HG02642 (cell line): ENCODE measurements at regions not wholly inside any gene's neighbourhood (a gene's known extent, or its start where the extent isn't known, plus 50 kb on each side); places are given as distances from the start of the nearest gene placed in this dataset.
"Not testable (repeated sequence)": the region's sequence is repeated elsewhere in the genome, so short reads cannot be mapped to it uniquely, and the experiment has no call there.

Experiments
- ATAC-seq: cut with Tn5 transposase; IDR thresholded peaks from one replicate; pipeline ENCODE4 v1.9.1; 2021; ENCODE audit warnings: mild to moderate bottlenecking; ENCODE audit not compliant: unreplicated experiment, poor library complexity

DNA sequence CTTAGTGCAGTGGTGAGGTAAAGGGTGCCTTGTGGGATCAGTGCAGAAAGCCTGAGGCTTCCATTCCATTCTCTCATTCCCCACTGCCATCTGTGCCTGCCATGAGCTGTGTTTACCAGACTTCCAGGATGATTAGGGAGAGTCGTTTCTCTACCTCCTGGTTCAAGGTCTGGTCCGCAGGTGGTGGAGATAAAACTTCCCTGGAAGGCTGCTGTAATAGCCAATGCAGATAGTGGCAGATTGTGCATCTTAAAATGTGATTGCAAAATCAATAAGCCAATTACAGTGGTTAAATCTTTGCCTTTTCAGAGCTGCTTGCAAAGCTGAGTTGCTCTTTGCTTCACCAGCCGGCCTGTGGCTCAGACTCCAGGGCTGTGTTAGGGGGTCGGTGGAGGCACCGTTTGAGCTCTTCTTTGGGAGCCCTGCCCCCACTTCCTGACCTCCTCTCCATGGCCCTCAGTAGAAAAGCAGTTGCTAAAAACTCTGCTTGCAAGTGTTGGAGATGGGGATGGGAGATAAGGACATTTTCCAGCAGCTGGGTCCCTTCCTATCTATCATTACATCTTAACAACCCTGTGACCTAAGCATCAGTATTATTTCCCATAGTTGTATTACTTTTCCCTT, 95.2 kb upstream of the HS6ST1 start:
- no peak for ATAC-seq

DNA sequence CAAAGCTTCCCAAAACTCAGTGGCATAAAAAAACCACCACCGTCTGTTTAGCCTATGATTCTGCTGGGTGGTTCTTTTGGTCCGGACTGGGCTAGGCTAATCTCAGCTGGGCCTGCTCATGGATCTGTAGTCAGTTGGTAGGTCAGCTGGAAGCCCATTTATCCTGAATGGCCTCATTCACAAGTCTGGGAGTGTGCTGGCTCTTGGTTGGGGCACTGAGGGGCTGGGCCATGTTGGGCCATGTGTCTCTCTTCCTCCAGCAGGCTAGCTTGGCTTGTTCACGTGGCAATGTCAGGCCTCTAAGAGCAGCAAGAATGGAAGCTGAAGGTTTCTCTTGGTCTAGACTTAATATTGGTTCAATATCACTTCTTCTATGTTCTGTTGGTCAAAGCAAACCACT, 95.7 kb upstream of the HS6ST1 start:
- ATAC-seq: no peak

DNA sequence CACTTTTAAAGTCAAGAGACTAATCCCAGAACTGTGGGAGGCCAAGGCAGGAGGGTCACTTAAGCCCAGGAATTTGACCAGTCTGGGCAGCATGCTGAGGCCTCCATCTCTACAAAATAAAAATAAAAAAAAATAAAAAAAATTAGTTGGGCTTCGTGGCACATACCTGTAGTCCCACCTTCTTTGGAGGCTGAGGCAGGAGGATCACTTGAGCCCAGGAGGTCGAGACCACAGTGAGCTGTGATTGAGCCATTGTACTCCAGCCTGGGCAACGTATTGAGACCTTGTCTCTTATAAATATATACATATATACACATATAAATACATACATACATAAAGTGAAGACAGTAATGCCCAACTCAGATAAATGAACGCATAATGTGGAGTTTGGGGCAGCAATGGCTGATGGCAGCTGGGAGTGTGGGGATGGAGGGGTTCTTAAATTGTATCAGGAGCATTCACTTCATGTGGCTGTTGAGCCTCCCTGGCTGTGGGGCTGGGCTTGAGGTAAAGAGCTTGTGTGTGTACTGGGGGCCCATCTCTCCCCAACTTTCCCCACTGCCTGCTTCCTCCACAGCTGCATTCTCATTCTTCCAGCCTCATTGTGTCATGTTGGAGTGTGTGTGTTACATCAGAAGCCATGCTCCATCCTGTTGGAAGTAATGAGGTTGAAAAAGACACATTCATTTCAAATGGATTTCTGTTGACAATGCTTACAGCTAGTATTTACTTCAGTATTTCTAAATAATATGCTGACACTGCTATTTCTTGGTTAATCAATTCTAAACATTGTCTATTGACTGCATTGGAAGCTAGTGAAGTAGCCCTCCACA, 96.5 kb upstream of the HS6ST1 start:
- no peak for ATAC-seq

DNA sequence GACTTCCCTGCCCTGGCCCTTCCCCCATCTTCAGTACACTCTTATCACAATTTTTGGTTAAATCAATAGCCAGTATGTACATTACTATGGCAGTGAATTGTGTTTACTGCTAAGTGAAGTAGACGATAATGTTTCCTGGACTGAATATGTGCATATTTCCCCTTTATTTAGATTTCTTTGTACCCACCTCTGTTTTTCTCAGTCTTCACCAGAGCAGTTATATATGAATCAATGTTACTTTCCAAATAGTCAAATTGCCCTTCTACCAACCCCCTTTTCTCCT, 97.1 kb upstream of the HS6ST1 start:
- no peak for ATAC-seq

DNA sequence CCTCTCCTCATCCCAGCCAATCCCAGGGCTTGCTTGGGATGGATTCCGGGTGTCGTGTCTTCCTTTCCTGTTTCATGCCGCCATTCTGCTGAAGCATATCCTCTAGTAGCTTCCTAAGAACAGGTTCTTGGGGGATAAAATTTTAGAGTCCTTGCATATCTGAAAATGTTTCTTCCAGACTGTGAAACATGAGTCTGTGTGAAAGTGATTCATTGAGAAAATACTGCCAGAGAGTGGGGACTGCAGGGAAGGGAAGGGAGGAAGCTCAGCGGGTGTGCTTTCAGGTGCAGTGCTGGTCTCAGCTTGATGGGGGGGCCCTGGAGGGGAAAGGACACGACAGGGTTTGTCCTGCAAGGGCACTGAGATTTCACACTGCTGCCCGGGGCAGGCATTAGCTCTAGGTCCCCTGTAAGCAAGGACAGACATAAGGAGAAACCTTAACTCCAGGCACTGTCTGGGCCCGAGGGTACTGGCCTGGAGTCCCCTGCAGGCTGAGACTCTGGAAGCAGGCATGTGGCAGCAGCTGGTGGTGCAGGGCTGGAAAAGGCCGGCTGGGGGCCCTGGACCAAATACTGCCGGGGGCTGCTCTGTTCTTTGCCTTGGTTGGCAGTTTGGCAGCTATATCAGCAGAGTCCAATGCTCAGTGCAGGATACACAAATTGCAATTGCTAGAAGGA, 97.6 kb upstream of the HS6ST1 start:
- ATAC-seq: no peak

DNA sequence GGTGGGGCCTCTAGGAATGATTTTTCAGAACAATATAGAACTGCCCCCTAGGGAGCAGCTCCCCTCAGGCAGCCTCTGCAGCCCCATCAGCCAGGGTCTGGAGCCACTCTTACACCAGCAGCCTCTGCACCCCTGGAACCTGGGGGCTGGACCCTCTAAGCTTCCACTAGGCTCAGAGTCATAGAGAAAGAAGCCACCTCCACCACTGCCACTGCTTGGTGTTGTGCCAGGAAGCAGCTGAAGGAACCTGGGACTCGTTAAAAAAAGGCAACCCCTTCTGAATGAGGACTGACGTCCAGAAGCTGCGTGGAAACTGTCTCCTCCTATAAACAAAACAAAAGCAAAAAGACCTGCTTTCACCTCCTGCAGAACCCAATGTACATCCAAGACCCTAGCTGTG, 98.1 kb upstream of the HS6ST1 start:
- ATAC-seq: no peak

DNA sequence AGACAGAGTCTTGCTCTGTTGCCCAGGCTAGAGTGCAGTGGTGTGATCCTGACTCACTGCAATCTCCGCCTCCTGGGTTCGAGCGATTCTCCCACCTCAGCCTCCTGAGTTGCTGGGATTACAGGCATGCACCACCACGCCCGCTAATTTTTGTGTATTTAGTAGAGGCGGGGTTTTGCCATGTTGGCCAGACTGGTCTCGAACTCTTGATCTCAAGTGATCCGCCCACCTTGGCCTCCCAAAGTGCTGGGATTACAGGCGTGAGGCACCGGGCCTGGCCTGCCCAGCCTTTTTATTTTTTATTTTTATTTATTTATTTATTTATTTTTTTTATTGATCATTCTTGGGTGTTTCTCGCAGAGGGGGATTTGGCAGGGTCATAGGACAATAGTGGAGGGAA, 98.6 kb upstream of the HS6ST1 start:
- not testable (repeated sequence) for ATAC-seq

DNA sequence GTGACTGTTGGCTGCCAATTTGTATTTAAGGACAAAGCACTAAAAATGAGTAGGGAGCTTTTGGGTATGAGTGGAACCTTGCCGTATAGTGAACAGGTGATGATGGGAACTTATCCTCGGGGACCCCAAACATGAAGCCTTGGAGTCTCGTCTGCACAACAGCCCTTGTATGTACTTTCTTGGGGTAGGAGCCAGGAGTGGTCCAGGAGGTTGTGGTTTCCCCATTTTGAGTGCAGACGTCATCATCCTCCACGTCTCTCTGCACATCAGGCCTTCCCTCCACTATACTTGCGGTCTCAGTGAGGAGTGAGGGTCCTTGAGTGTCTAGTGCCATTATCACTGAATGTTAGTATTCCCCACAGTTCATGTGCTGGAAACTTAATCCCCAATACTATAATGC, 101.5 kb upstream of the HS6ST1 start:
- no peak for ATAC-seq

DNA sequence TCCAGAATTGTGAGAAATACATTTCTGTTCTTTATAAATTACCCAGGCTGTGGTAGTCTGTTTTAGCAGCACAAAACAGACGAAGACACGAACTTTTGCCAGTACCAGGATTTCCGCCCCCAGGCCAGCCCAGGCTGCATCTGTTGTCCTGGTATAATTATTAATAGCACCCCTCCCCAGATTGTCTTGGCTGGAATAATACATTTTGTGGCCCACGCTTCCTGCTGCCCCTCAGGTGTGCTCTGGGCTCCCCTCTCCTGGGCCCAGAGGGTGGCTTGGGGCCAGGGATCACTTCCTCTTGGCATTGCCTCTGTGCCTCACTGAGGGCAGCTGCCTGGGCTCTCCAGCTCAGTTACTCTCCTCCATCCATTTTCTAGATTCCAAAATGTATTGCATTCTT, 102.1 kb upstream of the HS6ST1 start:
- no peak for ATAC-seq

DNA sequence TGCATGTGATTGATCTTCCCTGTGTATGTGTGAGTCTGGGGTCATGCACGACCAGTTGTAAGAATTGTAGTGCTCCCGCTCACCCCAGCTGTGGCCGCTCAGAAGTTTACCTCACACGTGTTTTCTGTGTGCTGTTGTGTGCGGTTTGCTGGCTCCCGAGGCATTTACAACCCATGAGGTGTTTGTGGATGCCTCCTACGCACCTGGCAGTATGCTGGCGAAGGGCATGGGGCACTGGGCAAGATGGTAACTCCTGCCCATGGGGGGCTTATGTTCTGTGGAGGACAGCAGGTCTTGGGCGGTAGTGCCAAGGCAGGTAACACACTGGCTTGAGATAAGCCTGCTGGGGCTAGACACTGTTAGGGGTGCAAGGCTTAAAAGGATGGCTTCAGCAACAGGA, 102.6 kb upstream of the HS6ST1 start:
- no peak for ATAC-seq

DNA sequence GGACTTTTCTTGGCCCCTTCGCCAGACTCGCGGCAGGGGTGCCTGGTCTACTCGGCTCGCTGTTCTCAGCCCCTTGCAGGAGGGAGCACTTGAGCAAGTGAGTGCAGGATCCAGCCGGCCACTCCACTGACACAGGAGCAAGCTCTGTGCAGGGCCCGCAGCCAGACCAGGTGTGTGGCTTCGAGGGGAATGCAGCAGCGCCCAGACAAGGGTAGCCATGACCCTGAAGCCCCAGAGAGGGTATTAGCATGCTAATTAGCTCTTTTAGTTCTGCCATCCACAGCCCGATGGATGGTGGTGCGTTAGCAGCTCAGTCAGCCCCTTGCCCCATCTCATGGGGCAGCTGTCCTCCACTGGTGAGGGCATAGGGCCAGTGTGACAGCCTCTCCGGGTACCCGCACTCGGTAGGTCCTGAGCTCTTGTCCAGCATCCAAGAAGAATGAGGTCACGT, 103.2 kb upstream of the HS6ST1 start:
- no peak for ATAC-seq

DNA sequence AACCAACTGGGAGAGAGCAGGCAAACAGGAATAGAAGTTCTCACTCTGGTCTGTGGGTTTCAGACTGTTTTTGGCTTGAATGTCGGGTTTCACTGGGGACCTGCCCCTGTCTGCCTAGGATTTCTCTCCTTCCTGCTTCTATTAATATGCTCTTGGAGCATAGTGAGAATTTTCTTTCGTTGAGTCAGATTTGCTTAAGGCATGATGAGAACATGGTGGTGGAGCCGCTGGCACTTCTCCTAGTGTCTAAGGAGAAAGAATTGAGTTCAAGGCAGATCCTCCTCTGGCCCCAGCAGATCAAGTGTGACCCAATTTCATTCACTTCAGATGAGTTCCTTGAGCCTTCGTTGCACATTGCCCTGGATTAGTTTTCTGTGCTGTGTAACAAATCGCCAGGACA, 103.9 kb upstream of the HS6ST1 start:
- no peak for ATAC-seq

DNA sequence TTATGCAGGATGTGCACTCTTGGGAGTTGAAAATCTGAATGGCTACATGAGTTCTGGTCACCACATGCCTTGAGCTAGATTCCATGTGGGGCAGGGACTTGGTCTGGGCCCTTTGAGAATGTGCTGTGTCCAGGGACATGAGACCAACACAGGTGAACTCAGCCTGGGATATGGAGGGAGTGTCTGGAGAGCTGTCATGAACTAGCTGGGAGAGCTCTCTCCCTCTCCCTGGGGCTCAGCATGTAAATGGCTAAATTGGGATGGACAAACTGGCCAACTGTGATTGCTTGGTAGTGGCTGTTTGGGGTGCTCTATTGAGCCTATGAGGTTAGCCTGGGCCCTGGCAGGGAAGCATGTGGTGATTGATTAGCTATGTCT, 105.1 kb upstream of the HS6ST1 start:
- ATAC-seq: no peak

DNA sequence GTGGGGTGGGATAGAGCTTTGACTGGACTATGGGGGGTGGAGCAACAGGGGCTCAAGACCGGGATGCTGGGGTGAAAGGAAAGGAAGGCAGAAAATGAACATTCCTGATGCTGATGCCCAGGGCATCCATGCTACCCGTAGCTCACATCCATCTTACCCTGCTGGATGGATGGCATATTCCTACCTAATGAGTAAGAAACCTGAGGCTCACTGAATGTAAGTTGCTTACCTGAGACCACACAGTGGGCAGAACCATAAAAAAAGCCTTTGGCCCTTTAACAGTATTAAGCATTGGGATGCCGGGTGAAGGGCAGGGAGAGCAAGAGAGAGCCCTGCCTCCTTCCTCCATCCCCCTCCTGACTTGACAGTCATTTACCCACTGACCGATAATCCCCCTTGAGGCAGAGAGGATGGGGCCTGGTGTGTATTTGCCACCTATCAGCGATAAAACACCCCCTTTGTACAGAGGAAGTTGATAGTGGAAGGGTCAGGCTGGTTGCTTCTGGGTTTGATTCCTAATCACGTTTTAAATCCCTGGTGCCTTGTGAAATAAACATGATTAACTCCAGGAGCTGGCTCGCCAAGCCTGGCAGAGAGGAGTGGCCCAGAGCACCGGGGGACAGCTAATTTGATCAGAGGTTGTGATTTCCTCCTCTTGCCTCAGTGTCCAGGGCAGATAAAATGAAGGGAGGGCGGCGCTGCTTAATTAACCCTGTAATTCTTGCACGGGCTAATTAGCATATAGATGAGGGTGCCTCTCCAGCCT, 105.9 kb upstream of the HS6ST1 start:
- ATAC-seq: no peak

DNA sequence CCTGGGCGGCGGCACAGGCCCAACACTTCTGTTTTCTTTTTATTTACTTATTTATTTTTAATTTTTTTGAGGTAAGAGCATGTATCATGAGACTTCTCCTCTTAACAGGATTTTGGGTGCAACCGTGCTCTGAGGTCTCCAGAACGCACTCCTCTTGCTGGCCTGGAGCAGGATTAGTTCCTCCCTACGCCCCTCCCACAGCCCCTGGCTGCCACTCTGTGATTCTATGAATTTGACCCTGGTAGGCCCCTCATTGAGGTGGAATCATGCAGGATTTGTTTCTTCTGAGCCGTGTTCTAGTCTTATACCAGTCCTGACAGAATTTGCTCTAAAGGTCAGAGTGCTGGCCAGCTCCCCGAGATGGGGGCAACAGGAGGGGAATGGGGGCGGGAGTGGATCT, 106.5 kb upstream of the HS6ST1 start:
- ATAC-seq: no peak

DNA sequence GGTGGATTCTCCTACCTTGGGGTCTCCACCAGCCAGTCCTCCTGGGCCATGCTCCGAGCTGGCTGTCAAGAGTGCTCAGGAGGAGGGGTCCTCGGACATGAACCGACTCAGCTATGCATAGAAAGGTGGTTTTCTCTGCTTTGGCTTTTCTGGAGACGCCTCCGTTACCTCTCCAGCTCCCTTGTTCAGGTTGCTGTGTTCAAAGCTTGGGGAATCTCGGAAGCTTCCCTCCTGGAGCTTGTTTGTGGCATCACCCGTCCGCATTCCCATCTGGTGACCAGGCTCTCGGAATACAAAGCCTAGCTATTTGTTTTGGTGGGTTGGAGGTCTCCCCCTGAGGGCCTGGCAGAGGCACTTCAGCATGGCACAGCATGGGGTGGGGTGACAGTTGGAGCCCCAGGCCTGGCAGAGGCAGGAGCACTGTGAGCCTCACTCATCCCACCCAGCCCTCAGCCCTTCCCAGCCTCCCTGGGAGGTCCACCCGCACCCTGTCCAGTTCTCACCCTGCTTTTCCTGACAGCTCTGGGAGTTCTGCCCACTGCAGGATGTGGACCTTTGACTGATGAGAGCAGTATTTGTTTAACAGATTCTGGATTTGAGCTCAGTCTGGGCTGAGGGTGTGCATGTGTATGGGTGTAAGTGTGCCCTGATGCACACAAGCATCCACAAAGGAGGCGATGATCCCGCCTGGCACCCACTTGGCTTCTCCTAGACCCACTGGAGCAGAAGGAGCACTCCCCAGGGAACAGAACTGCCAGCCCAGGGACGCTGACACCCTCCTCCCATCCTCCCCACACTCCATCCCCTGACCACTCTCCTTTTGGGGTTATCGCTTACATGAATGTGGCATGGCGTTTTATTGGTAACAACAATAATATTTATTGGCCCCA, 107.3 kb upstream of the HS6ST1 start:
- ATAC-seq: no peak

DNA sequence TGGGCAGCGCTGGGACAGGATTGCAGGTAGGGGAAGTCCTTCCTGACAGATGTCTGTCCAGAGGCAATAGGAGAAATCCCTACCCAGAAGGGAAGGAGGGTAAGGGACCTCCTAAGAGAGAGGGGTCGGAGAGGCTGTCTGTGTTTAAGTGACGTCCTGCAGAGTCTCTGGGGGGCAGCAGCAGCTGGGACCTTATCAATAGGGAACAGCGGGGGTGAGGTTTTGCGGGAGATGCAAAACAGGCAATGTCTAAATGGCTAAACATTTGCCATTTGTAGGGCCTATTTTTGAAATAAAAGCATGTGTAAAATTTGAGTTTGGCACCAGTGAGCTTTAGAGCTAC, 108.7 kb upstream of the HS6ST1 start:
- ATAC-seq: no peak

DNA sequence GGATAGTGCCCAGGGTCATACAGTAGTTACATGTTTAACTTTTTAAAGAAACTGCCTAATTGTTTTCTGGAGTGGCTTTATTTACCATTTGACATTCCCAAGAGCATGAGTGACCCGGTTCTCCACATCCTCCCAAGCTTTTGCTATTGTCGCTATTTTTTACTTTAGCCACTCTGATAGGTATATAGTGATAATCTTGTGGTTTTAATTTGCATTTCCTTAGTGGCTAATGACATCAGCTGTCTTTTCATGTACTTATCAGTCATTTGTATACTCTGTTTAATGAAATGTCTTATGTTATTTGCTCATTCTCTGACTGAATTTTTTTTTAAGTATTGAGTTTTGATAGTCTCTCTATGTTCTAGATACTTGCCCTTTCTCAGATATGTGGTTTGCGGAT, 109.7 kb upstream of the HS6ST1 start:
- ATAC-seq: no peak

DNA sequence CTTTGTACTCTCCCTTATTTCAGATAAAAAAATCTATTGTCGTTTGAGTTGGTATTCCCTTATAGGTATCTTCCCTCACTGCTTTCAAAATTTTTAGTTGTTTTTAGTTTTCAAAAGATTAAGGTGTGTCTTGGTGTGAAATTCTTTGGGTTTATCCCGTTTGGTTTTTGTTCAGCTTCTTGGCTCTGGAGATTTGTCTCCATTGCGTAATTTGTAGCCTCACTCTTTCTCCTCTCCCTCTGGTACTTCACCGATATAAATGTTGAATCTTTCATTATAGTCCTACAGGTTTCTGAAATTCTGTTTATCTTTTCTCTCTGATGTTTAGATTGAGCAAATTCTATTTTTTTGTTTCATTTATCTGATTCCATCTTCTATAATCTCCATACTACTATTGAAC, 113.8 kb upstream of the HS6ST1 start:
- ATAC-seq: no peak

DNA sequence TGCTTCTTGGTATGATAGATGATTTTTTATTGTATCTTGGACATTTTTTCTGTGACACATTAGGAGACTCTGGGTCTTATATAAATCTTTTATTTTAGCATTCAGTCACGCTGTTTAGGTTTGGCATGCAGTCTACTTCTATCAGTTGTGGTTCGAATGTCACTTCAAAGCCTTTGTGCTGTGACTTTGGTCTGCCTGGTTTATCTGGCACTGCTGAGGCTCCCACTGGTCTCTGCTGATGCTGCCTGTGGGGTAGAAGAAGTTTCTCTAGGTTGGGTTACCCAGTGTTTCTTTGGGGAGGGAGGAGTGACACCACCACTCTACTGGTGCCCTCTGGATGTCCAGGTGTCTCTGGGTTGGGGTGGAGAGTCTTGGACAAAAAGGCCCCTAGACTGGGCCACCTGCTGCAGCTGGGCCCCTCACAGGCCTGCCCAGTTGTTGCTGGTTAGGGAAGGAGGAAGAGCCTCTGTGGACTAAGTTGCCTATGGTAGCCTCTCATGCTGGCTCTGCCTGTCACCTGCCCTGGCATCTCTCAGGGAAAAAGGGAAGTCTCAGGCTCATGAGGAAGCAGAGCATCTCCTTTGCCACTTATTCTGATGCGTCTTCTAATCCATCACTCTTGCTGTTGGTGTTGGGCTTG, 115.4 kb upstream of the HS6ST1 start:
- ATAC-seq: no peak
